ENCODE measurements at regions not wholly inside any gene's neighbourhood (a gene's known extent, or its start where the extent isn't known, plus 50 kb on each side); places are given as distances from the start of the nearest gene placed in this dataset.

- BruUV-seq (replicated peaks): no TSS peak
- H3K27ac ChIP-seq (ENCODE audit: insufficient read depth, low read depth, low read length): no peak overlapping the region
- ChIA-PET POLR2A (no interaction called here), CTCF (interaction anchor here (1.4 kb wide), 1 partner anchor 10 kb away, joined by 4 read pairs; no protein-coding TSS in a partner anchor)
- DNase-seq (ENCODE audit: low read depth, low spot score) (no peak), FAIRE-seq (no peak)
- H3K27me3 ChIP-seq (ENCODE audit: control insufficient read depth in 2 of 2, insufficient read depth in 2 of 2, low read length in 2 of 2): no peaks in the 10 kb centered on the region
- H2AFZ ChIP-seq (ENCODE audit: low read depth, low read length): no peak overlapping the region
- no peaks in the 10 kb centered on the region for H3K9me1 ChIP-seq (replicated peaks; ENCODE audit: control insufficient read depth, extremely low read depth, insufficient read depth, low read length)
- H3K4me2 ChIP-seq (ENCODE audit: insufficient read depth, low read length): no peak overlapping the region
- no peak overlapping the region for H3K4me3 ChIP-seq (replicated peaks in 1 of 3; ENCODE audit: insufficient read depth in 1 of 3, low read depth in 1 of 3, low read length in 3 of 3)
- H3K9ac ChIP-seq (replicated peaks; ENCODE audit: extremely low read depth, insufficient read depth, low read length): no peak overlapping the region
- H3K79me2 ChIP-seq (ENCODE audit: control insufficient read depth, insufficient read depth, low read length): no peaks in the 10 kb centered on the region
- no peak for TF ChIP-seq JUN (IDR thresholded peaks at IDR 0.05; ENCODE audit: borderline replicate concordance, insufficient read depth, insufficient read length, low read depth)
- TF ChIP-seq MYC (IDR thresholded peaks at IDR 0.05; ENCODE audit: low read depth, low read length): no peak
- no peak for TF ChIP-seq GATA2 (IDR thresholded peaks at IDR 0.05; ENCODE audit: insufficient read depth, insufficient read length, low read depth, low read length)
- TF ChIP-seq POLR2AphosphoS5 (IDR thresholded peaks at IDR 0.05; ENCODE audit: insufficient read depth, low read depth, low read length): no peak
- TF ChIP-seq CTCF (IDR thresholded peaks at IDR 0.05; ENCODE audit: extremely low read depth in 1 of 2, insufficient read depth in 1 of 2, low read depth in 1 of 2, low read length in 2 of 2): no peak
- no peak for TF ChIP-seq MAX (IDR thresholded peaks at IDR 0.05; ENCODE audit: insufficient read depth, insufficient read length)
- TF ChIP-seq FOS (IDR thresholded peaks at IDR 0.05; ENCODE audit: borderline replicate concordance, insufficient read depth, low read length): no peak
- TF ChIP-seq POLR2A (IDR thresholded peaks at IDR 0.05; ENCODE audit: low read depth, low read length): no peak
- TF ChIP-seq EZH2 (IDR thresholded peaks at IDR 0.05; ENCODE audit: borderline replicate concordance, low read depth, low read length, severe bottlenecking): no peak
- no peaks in the 10 kb centered on the region for H3K36me3 ChIP-seq (ENCODE audit: control insufficient read depth in 2 of 2, extremely low read depth in 1 of 2, insufficient read depth in 2 of 2, low read length in 2 of 2)
- dilution Hi-C loops (cut with MboI; ENCODE audit: extremely low pct_ligation_motif_present, low sequenced_read_pairs) (no loop called here), intact Hi-C loops (cut with micrococcal nuclease) (no loop called here)
- no peaks in the 10 kb centered on the region for H3K9me3 ChIP-seq (replicated peaks; ENCODE audit: control insufficient read depth, insufficient read depth, low read length)
- no peaks in the 10 kb centered on the region for H3K4me1 ChIP-seq (ENCODE audit: control insufficient read depth, extremely low read depth, insufficient read depth, low read length)
- no peaks in the 10 kb centered on the region for H4K20me1 ChIP-seq (replicated peaks; ENCODE audit: control insufficient read depth, extremely low read depth, insufficient read depth, low read length)
Measured at GRCh38 chr10:123562811-123563580, 103.2 kb upstream of the GPR26 start.
